MCF 10A (cell line): ENCODE measurements at regions not wholly inside any gene's neighbourhood (a gene's known extent, or its start where the extent isn't known, plus 50 kb on each side); places are given as distances from the start of the nearest gene placed in this dataset.

Experiments
- BruUV-seq: library from RNA; stranded (reverse); fragments of 400-500 nt; replicated peaks from 2 replicates; lab custom pipeline; 2021; lab: Mats Ljungman, UMichigan
- CTCF ChIA-PET: fragments of 300-600 bp; sonication (Branson Sonifier 250); formaldehyde crosslinking; extraction: SDS; loops from one replicate; lab custom pipeline; 2021; ENCODE audit warnings: antibody characterized with exemption, inconsistent platforms; lab: Yijun Ruan, JAX
- POLR2A ChIA-PET: fragments of 300-600, 350-650 bp; sonication (Branson Sonifier 250); formaldehyde crosslinking; extraction: SDS; loops from one replicate; lab custom pipeline; 2020; ENCODE audit warnings: antibody characterized with exemption, inconsistent platforms; lab: Yijun Ruan, JAX
- DNase-seq: peaks from one replicate; pipeline ENCODE4 v3.0.0-alpha.2; 2018; ENCODE audit not compliant: unreplicated experiment
- H3K27ac Mint-ChIP-seq: one replicate; pipeline ENCODE4 v1.8.0; 2022; ENCODE audit warnings: mild to moderate bottlenecking, low read depth, mixed read lengths; ENCODE audit not compliant: unreplicated experiment
- H3K27me3 Mint-ChIP-seq: one replicate; pipeline ENCODE4 v1.8.0; 2022; ENCODE audit warnings: mixed read lengths; ENCODE audit not compliant: insufficient read depth, unreplicated experiment
- H3K36me3 Mint-ChIP-seq: one replicate; pipeline ENCODE4 v1.8.0; 2022; ENCODE audit warnings: mild to moderate bottlenecking, moderate library complexity, mixed read lengths; ENCODE audit not compliant: insufficient read depth, unreplicated experiment
- H3K4me1 Mint-ChIP-seq: one replicate; pipeline ENCODE4 v1.8.0; 2022; ENCODE audit warnings: mixed read lengths; ENCODE audit not compliant: insufficient read depth, unreplicated experiment
- H3K4me3 Mint-ChIP-seq: one replicate; pipeline ENCODE4 v1.8.0; 2022; ENCODE audit warnings: mild to moderate bottlenecking, moderate library complexity, mixed read lengths; ENCODE audit not compliant: unreplicated experiment
- H3K9me3 Mint-ChIP-seq: one replicate; pipeline ENCODE4 v1.8.0; 2022; ENCODE audit warnings: mixed read lengths; ENCODE audit not compliant: unreplicated experiment
- CTCF ChIP-seq: fragments of 200-600 bp; IDR thresholded peaks from one replicate; pipeline ENCODE4 v1.8.0; 2022; ENCODE audit warnings: antibody characterized with exemption, mild to moderate bottlenecking; ENCODE audit not compliant: unreplicated experiment
- intact Hi-C: fragments of 100-400 bp; cut with micrococcal nuclease; formaldehyde crosslinking; loops from 2 replicates; pipeline ENCODE4 v1.14.1; 2022

- intact Hi-C loops, result no loop called here
- peaks cover 12% of the 10 kb centered on the region for H3K27me3 Mint-ChIP-seq
- no TSS peak for BruUV-seq
- no peak for TF ChIP-seq CTCF
- no peak overlapping the region for H3K4me3 Mint-ChIP-seq
- CTCF ChIA-PET, result interaction anchor here (0.6 to 1.0 kb wide), 3 partner anchors 913 to 1172 kb away, joined by 3 read pairs; no protein-coding TSS in a partner anchor
- no peaks in the 10 kb centered on the region for H3K4me1 Mint-ChIP-seq
- DNase-seq, result peak; percentile 22
- no peak overlapping the region for H3K27ac Mint-ChIP-seq
- H3K9me3 Mint-ChIP-seq, result no peaks in the 10 kb centered on the region
- POLR2A ChIA-PET, result no interaction called here
- no peaks in the 10 kb centered on the region for H3K36me3 Mint-ChIP-seq
Observed at GRCh38 chr7:13532028-13532753, 457.3 kb downstream of the ETV1 start.

- DNase-seq, result peak; percentile 27
- no TSS peak for BruUV-seq
- Mint-ChIP-seq H3K27me3 (no peaks in the 10 kb centered on the region), H3K27ac (no peak overlapping the region), H3K4me1 (peaks cover 4% of the 10 kb centered on the region), H3K36me3 (no peaks in the 10 kb centered on the region), H3K4me3 (no peak overlapping the region), H3K9me3 (no peaks in the 10 kb centered on the region)
- no peak for TF ChIP-seq CTCF
- ChIA-PET CTCF (interaction anchor here (0.5 to 0.7 kb wide), 2 partner anchors 13 to 106 kb away, joined by 3 read pairs; no protein-coding TSS in a partner anchor), POLR2A (no interaction called here)
- intact Hi-C loops, result no loop called here
Observed at GRCh38 chr7:13538669-13539068, 450.8 kb downstream of the ETV1 start.

GRCh38 chr7:13540429-13540828, 449.0 kb downstream of the ETV1 start:
- BruUV-seq, result no TSS peak

More at GRCh38 chr7:13540429-13540828, 449.0 kb downstream of the ETV1 start:
- no peak for TF ChIP-seq CTCF
- Mint-ChIP-seq H3K9me3 (no peaks in the 10 kb centered on the region), H3K27ac (no peak overlapping the region), H3K36me3 (no peaks in the 10 kb centered on the region), H3K4me1 (peaks cover 4% of the 10 kb centered on the region), H3K4me3 (no peak overlapping the region), H3K27me3 (no peaks in the 10 kb centered on the region)
- ChIA-PET CTCF (interaction anchor here (0.9 kb wide), 1 partner anchor 15 kb away, joined by 5 read pairs; no protein-coding TSS in a partner anchor), POLR2A (interaction anchor here (0.6 kb wide), 1 partner anchor 1369 kb away, joined by 3 read pairs; no protein-coding TSS in a partner anchor)
- DNase-seq, result peak; percentile 15
- intact Hi-C loops, result no loop called here
